Stimulated activated naive B cell treated with anti-CD40 and anti-IgM and Interleukin-4, amounts not matched to agents 10 μg/mL and 1 μg/mL and 100 μg/mL, for 72 hours (primary cell): ENCODE measurements at regions not wholly inside any gene's neighbourhood (a gene's known extent, or its start where the extent isn't known, plus 50 kb on each side); places are given as distances from the start of the nearest gene placed in this dataset.
"Not testable (repeated sequence)": the region's sequence is repeated elsewhere in the genome, so short reads cannot be mapped to it uniquely, and the experiment has no call there.

ENCODE experiments used
- ATAC-seq, 2 donors: fragments of 150-1000 bp; cut with Tn5 transposase; replicated peaks; 2 replicates each; pipeline ENCODE4 v1.10.0; 2021; ENCODE audit warnings: moderate library complexity in 1 of 2
- DNase-seq: peaks from one replicate; pipeline ENCODE4 v3.0.0; 2021
- H3K27ac Mint-ChIP-seq: one replicate; pipeline ENCODE4 v1.8.0; 2022; ENCODE audit warnings: mild to moderate bottlenecking, mixed read lengths
- H3K27me3 Mint-ChIP-seq, 2 donors: one replicate each; pipeline ENCODE4 v1.8.0; 2022; ENCODE audit warnings: mixed read lengths in 2 of 2
- H3K36me3 Mint-ChIP-seq, 2 donors: one replicate each; pipeline ENCODE4 v1.8.0; 2022; ENCODE audit warnings: mixed read lengths in 2 of 2, mild to moderate bottlenecking in 1 of 2
- H3K4me1 Mint-ChIP-seq, 2 donors: one replicate each; pipeline ENCODE4 v1.8.0; 2022; ENCODE audit warnings: mixed read lengths in 2 of 2, mild to moderate bottlenecking in 1 of 2
- H3K4me3 Mint-ChIP-seq, 2 donors: one replicate each; pipeline ENCODE4 v1.8.0; 2022; ENCODE audit warnings: mild to moderate bottlenecking in 2 of 2, mixed read lengths in 2 of 2, moderate library complexity in 1 of 2
- H3K9me3 Mint-ChIP-seq, 2 donors: one replicate each; pipeline ENCODE4 v1.8.0; 2022; ENCODE audit warnings: mixed read lengths in 2 of 2, mild to moderate bottlenecking in 1 of 2

- Mint-ChIP-seq H3K27me3 (peaks cover 5 to 11% of the 10 kb centered on the region in 2 donors), H3K9me3 (peaks cover 0 to 4% of the 10 kb centered on the region in 2 donors), H3K36me3 (no peaks in the 10 kb centered on the region), H3K4me3 (no peak overlapping the region), H3K27ac (no peak overlapping the region), H3K4me1 (no peaks in the 10 kb centered on the region)
- ATAC-seq = no peak
- no peak for DNase-seq
Measured at GRCh38 chr12:131261906-131262305, 308.2 kb downstream of the ADGRD1 start.

- Mint-ChIP-seq H3K4me3 (no peak overlapping the region), H3K36me3 (no peaks in the 10 kb centered on the region), H3K4me1 (no peaks in the 10 kb centered on the region), H3K27me3 (peaks cover 0 to 7% of the 10 kb centered on the region in 2 donors), H3K9me3 (peaks cover 0 to 4% of the 10 kb centered on the region in 2 donors), H3K27ac (no peak overlapping the region)
- no peak for DNase-seq
- ATAC-seq = no peak
Measured at GRCh38 chr12:131263626-131264025, 309.9 kb downstream of the ADGRD1 start.

GRCh38 chr12:131264635-131265034 lies 310.9 kb downstream of the ADGRD1 start:
- no peak overlapping the region for H3K27ac Mint-ChIP-seq
- peaks cover 0 to 4% of the 10 kb centered on the region in 2 donors for H3K27me3 Mint-ChIP-seq
- no peak overlapping the region for H3K4me3 Mint-ChIP-seq
- no peaks in the 10 kb centered on the region for H3K36me3 Mint-ChIP-seq
- DNase-seq (no peak), ATAC-seq (no peak)
- no peaks in the 10 kb centered on the region for H3K4me1 Mint-ChIP-seq
- H3K9me3 Mint-ChIP-seq = no peaks in the 10 kb centered on the region

- DNase-seq (no peak), ATAC-seq (no peak)
- Mint-ChIP-seq H3K4me1 (no peaks in the 10 kb centered on the region), H3K27me3 (no peaks in the 10 kb centered on the region), H3K27ac (no peak overlapping the region), H3K9me3 (no peaks in the 10 kb centered on the region), H3K36me3 (no peaks in the 10 kb centered on the region), H3K4me3 (no peak overlapping the region)
Measured at GRCh38 chr12:131266591-131267467, 313.1 kb downstream of the ADGRD1 start.

- DNase-seq (no peak), ATAC-seq (no peak)
- Mint-ChIP-seq H3K9me3 (no peaks in the 10 kb centered on the region), H3K27me3 (no peaks in the 10 kb centered on the region), H3K36me3 (no peaks in the 10 kb centered on the region), H3K4me3 (no peak overlapping the region), H3K27ac (no peak overlapping the region), H3K4me1 (no peaks in the 10 kb centered on the region)
Measured at GRCh38 chr12:131267576-131267975, 313.9 kb downstream of the ADGRD1 start.

- H3K4me3 Mint-ChIP-seq, H3K27me3 Mint-ChIP-seq, H3K9me3 Mint-ChIP-seq, ATAC-seq, DNase-seq, H3K36me3 Mint-ChIP-seq, H3K27ac Mint-ChIP-seq, H3K4me1 Mint-ChIP-seq: not testable (repeated sequence)
Measured at GRCh38 chr12:131268123-131268522, 314.4 kb downstream of the ADGRD1 start.

GRCh38 chr12:131268571-131268970 lies 314.9 kb downstream of the ADGRD1 start:
- H3K4me1 Mint-ChIP-seq, H3K9me3 Mint-ChIP-seq, DNase-seq, H3K27ac Mint-ChIP-seq, H3K36me3 Mint-ChIP-seq, ATAC-seq, H3K27me3 Mint-ChIP-seq, H3K4me3 Mint-ChIP-seq: not testable (repeated sequence)

- no peaks in the 10 kb centered on the region for H3K27me3 Mint-ChIP-seq
- ATAC-seq (no peak), DNase-seq (no peak)
- no peaks in the 10 kb centered on the region for H3K36me3 Mint-ChIP-seq
- no peak overlapping the region for H3K4me3 Mint-ChIP-seq
- no peaks in the 10 kb centered on the region for H3K4me1 Mint-ChIP-seq
- no peaks in the 10 kb centered on the region for H3K9me3 Mint-ChIP-seq
- H3K27ac Mint-ChIP-seq = no peak overlapping the region
Measured at GRCh38 chr12:131269551-131269950, 315.8 kb downstream of the ADGRD1 start.

GRCh38 chr12:131269977-131270376 lies 316.3 kb downstream of the ADGRD1 start:
- H3K4me1 Mint-ChIP-seq, H3K36me3 Mint-ChIP-seq, H3K9me3 Mint-ChIP-seq, DNase-seq, H3K4me3 Mint-ChIP-seq, H3K27ac Mint-ChIP-seq, H3K27me3 Mint-ChIP-seq: not testable (repeated sequence)
- peak; percentile 49 to 61 for ATAC-seq

- ATAC-seq = no peak
- Mint-ChIP-seq H3K4me3 (no peak overlapping the region), H3K27ac (no peak overlapping the region), H3K9me3 (no peaks in the 10 kb centered on the region), H3K27me3 (no peaks in the 10 kb centered on the region), H3K4me1 (no peaks in the 10 kb centered on the region), H3K36me3 (no peaks in the 10 kb centered on the region)
- no peak for DNase-seq
Measured at GRCh38 chr12:131271724-131272123, 318.0 kb downstream of the ADGRD1 start.

- not testable (repeated sequence) for ATAC-seq, DNase-seq, H3K9me3 Mint-ChIP-seq, H3K4me3 Mint-ChIP-seq, H3K27me3 Mint-ChIP-seq, H3K27ac Mint-ChIP-seq, H3K36me3 Mint-ChIP-seq, H3K4me1 Mint-ChIP-seq
Measured at GRCh38 chr12:131272283-131272814, 318.6 kb downstream of the ADGRD1 start.

- no peaks in the 10 kb centered on the region for H3K27me3 Mint-ChIP-seq
- ATAC-seq = no peak
Measured at GRCh38 chr12:131273291-131273845, 319.7 kb downstream of the ADGRD1 start.

GRCh38 chr12:131274061-131274460 lies 320.4 kb downstream of the ADGRD1 start:
- H3K27ac Mint-ChIP-seq = no peak overlapping the region
- no peak for DNase-seq
- H3K27me3 Mint-ChIP-seq = no peaks in the 10 kb centered on the region
- H3K4me1 Mint-ChIP-seq = no peaks in the 10 kb centered on the region
- H3K4me3 Mint-ChIP-seq = no peak overlapping the region
- no peak for ATAC-seq
- H3K9me3 Mint-ChIP-seq = no peaks in the 10 kb centered on the region
- H3K36me3 Mint-ChIP-seq = no peaks in the 10 kb centered on the region

More at GRCh38 chr12:131273291-131273845, 319.7 kb downstream of the ADGRD1 start:
- no peaks in the 10 kb centered on the region for H3K4me1 Mint-ChIP-seq
- H3K27ac Mint-ChIP-seq = no peak overlapping the region
- no peaks in the 10 kb centered on the region for H3K36me3 Mint-ChIP-seq
- no peak overlapping the region for H3K4me3 Mint-ChIP-seq
- H3K9me3 Mint-ChIP-seq = no peaks in the 10 kb centered on the region
- no peak for DNase-seq

GRCh38 chr12:131274906-131275305 lies 321.2 kb downstream of the ADGRD1 start:
- no peaks in the 10 kb centered on the region for H3K9me3 Mint-ChIP-seq
- DNase-seq (no peak), ATAC-seq (no peak)
- H3K4me3 Mint-ChIP-seq = no peak overlapping the region
- H3K27me3 Mint-ChIP-seq = no peaks in the 10 kb centered on the region
- no peaks in the 10 kb centered on the region for H3K4me1 Mint-ChIP-seq
- H3K36me3 Mint-ChIP-seq = no peaks in the 10 kb centered on the region
- no peak overlapping the region for H3K27ac Mint-ChIP-seq

- Mint-ChIP-seq H3K36me3 (no peaks in the 10 kb centered on the region), H3K4me1 (no peaks in the 10 kb centered on the region), H3K4me3 (no peak overlapping the region), H3K9me3 (no peaks in the 10 kb centered on the region), H3K27ac (no peak overlapping the region), H3K27me3 (no peaks in the 10 kb centered on the region)
- ATAC-seq = no peak
- DNase-seq = no peak
Measured at GRCh38 chr12:131275824-131276223, 322.1 kb downstream of the ADGRD1 start.
